K562 (cell line): ENCODE measurements at regions not wholly inside any gene's neighbourhood (a gene's known extent, or its start where the extent isn't known, plus 50 kb on each side); places are given as distances from the start of the nearest gene placed in this dataset.

Source experiments
- ATF3 ChIP-seq, 2 experiments: fragments of 450-650 bp in 1 of 2; sonication (generic) in 1 of 2; formaldehyde crosslinking in 1 of 2; IDR thresholded peaks in 1 of 2; conservative IDR thresholded peaks in 1 of 2; 2 replicates each; pipeline versions ENCODE4 v1.6.1 to v1.8.1; 2016 to 2023; ENCODE audit warnings: mild to moderate bottlenecking in 2 of 2, moderate library complexity in 2 of 2, inconsistent platforms in 1 of 2, missing genetic modification reagents in 1 of 2
- CC2D1A ChIP-seq: fragments of 450-650 bp; IDR thresholded peaks from 2 replicates; pipeline ENCODE4 v1.6.1; 2017; ENCODE audit warnings: mild to moderate bottlenecking
- CTBP1 ChIP-seq: fragments of 450-650 bp; IDR thresholded peaks from 2 replicates; pipeline ENCODE4 v1.6.1; 2016; ENCODE audit warnings: borderline replicate concordance
- CTCF ChIP-seq, 3 experiments: IDR thresholded peaks in 2 of 3; conservative IDR thresholded peaks in 1 of 3; 2 replicates each; pipeline ENCODE4 v1.5.1; 2011 to 2012; ENCODE audit warnings: low read length in 3 of 3, mild to moderate bottlenecking in 3 of 3, control low read depth in 2 of 3, improper control_type of control experiment in 1 of 3, inconsistent platforms in 1 of 3, low read depth in 1 of 3, mixed read lengths in 1 of 3, moderate library complexity in 1 of 3; ENCODE audit not compliant: insufficient read depth in 2 of 3
- POLR2A ChIP-seq: fragments of 450-650 bp; conservative IDR thresholded peaks from 2 replicates; pipeline ENCODE4 v1.6.1; 2016
- POLR2AphosphoS5 ChIP-seq: IDR thresholded peaks from 2 replicates; pipeline ENCODE4 v1.6.1; 2011; ENCODE audit warnings: mild to moderate bottlenecking, low read depth, low read length, moderate library complexity; ENCODE audit not compliant: control insufficient read depth, insufficient read depth
- RCOR1 ChIP-seq, 2 experiments: IDR thresholded peaks; 2 replicates each; pipeline ENCODE4 v1.6.1; 2012; ENCODE audit warnings: low read depth in 2 of 2, low read length in 2 of 2, borderline replicate concordance in 1 of 2, improper control_type of control experiment in 1 of 2
- TBL1XR1 ChIP-seq, 2 experiments: IDR thresholded peaks; 2 replicates each; pipeline ENCODE4 v1.6.1; 2012; ENCODE audit warnings: improper control_type of control experiment in 2 of 2, low read length in 2 of 2, mild to moderate bottlenecking in 1 of 2
- XRCC3 ChIP-seq: fragments of 450-650 bp; IDR thresholded peaks from 2 replicates; pipeline ENCODE4 v1.6.1; 2017; ENCODE audit warnings: mild to moderate bottlenecking, moderate library complexity
- YBX1 ChIP-seq: fragments of 450-650 bp; IDR thresholded peaks from 2 replicates; pipeline ENCODE4 v1.7.1; 2016; ENCODE audit warnings: mild to moderate bottlenecking
- ZMIZ1 ChIP-seq, 2 experiments: fragments of 150-350 bp in 1 of 2; IDR thresholded peaks; 2 replicates each; pipeline ENCODE4 v1.6.1; 2012 to 2016; ENCODE audit warnings: low read depth in 2 of 2, low read length in 2 of 2, mild to moderate bottlenecking in 1 of 2, moderate library complexity in 1 of 2
- TF ChIP-seq, protein P1 (sequence below), 2 experiments: fragments of 200-800 bp in 1 of 2; sonication (Bioruptor generic) in 1 of 2; sonication (generic) in 1 of 2; formaldehyde crosslinking in 1 of 2; IDR thresholded peaks in 1 of 2; conservative IDR thresholded peaks in 1 of 2; 2 replicates each; pipeline versions ENCODE4 v1.5.0 to v1.6.1; 2016 to 2020; ENCODE audit warnings: missing compliant biosample characterization in 1 of 2, missing genetic modification characterization in 1 of 2, missing genetic modification reagents in 1 of 2
- TF ChIP-seq, protein P2 (sequence below): sonication (generic); formaldehyde crosslinking; IDR thresholded peaks from 2 replicates; pipeline ENCODE4 v1.9.0; 2022; ENCODE audit warnings: mild to moderate bottlenecking, missing genetic modification reagents
- TF ChIP-seq, protein P3 (sequence below): fragments of 250-450 bp; sonication (Bioruptor Pico); IDR thresholded peaks from 2 replicates; pipeline ENCODE4 v1.5.0; 2021; ENCODE audit warnings: mild to moderate bottlenecking, borderline replicate concordance

- TF ChIP-seq POLR2A (no peak), TBL1XR1 (IDR thresholded peaks at IDR 0.05; ENCODE audit: low read length in 2 of 2) (no peak), CTBP1 (no peak), ZMIZ1 (IDR thresholded peaks at IDR 0.05; ENCODE audit: low read depth in 2 of 2, low read length in 2 of 2) (no peak), ATF3 (IDR thresholded peaks at IDR 0.05) (no peak), ATF3 (CRISPR knock-in tag; conservative IDR thresholded peaks at IDR 0.05) (no peak), POLR2AphosphoS5 (no peak), RCOR1 (IDR thresholded peaks at IDR 0.05; ENCODE audit: borderline replicate concordance in 1 of 2, low read depth in 2 of 2, low read length in 2 of 2) (no peak), CTCF (IDR thresholded peaks at IDR 0.05 in 2 of 3, conservative IDR thresholded peaks at IDR 0.05 in 1 of 3; ENCODE audit: insufficient read depth in 2 of 3, low read depth in 1 of 3, low read length in 3 of 3) (no peak), CC2D1A (no peak), XRCC3 (no peak), YBX1 (no peak)
- TF ChIP-seq, protein P1, sequence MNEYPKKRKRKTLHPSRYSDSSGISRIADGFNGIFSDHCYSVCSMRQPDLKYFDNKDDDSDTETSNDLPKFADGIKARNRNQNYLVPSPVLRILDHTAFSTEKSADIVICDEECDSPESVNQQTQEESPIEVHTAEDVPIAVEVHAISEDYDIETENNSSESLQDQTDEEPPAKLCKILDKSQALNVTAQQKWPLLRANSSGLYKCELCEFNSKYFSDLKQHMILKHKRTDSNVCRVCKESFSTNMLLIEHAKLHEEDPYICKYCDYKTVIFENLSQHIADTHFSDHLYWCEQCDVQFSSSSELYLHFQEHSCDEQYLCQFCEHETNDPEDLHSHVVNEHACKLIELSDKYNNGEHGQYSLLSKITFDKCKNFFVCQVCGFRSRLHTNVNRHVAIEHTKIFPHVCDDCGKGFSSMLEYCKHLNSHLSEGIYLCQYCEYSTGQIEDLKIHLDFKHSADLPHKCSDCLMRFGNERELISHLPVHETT (CRISPR knock-in tag; conservative IDR thresholded peaks at IDR 0.05 in 1 of 2, IDR thresholded peaks at IDR 0.05 in 1 of 2) = no peak
- TF ChIP-seq, protein P2, sequence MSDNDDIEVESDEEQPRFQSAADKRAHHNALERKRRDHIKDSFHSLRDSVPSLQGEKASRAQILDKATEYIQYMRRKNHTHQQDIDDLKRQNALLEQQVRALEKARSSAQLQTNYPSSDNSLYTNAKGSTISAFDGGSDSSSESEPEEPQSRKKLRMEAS (CRISPR knock-in tag) = no peak
- TF ChIP-seq, protein P3, sequence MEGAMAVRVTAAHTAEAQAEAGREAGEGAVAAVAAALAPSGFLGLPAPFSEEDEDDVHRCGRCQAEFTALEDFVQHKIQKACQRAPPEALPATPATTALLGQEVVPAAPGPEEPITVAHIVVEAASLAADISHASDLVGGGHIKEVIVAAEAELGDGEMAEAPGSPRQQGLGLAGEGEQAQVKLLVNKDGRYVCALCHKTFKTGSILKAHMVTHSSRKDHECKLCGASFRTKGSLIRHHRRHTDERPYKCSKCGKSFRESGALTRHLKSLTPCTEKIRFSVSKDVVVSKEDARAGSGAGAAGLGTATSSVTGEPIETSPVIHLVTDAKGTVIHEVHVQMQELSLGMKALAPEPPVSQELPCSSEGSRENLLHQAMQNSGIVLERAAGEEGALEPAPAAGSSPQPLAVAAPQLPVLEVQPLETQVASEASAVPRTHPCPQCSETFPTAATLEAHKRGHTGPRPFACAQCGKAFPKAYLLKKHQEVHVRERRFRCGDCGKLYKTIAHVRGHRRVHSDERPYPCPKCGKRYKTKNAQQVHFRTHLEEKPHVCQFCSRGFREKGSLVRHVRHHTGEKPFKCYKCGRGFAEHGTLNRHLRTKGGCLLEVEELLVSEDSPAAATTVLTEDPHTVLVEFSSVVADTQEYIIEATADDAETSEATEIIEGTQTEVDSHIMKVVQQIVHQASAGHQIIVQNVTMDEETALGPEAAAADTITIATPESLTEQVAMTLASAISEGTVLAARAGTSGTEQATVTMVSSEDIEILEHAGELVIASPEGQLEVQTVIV = no peak
Measured at GRCh38 chr7:131104596-131105293, 222.9 kb upstream of the MKLN1 start.
